Heart left ventricle (tissue), 16 donors: ENCODE measurements at regions not wholly inside any gene's neighbourhood (a gene's known extent, or its start where the extent isn't known, plus 50 kb on each side); places are given as distances from the start of the nearest gene placed in this dataset.

ENCODE experiments used
- ATAC-seq, 4 donors: fragments of 200-7000 bp; cut with Tn5 transposase; one replicate each; pipeline ENCODE4 v1.9.1; 2020 to 2022; ENCODE audit warnings: moderate library complexity in 4 of 4, mild to moderate bottlenecking in 3 of 4, moderate number of reproducible peaks in 1 of 4
- DNase-seq, 5 donors: peaks; one replicate each; pipeline ENCODE4 v3.0.0-alpha.2; 2020
- H3K27ac ChIP-seq, 12 donors: fragments of 200-600 bp; sonication (generic) in 4 of 12; one replicate each; pipeline versions ENCODE4 v1.5.0 to v1.8.0; 2016 to 2022; ENCODE audit warnings: mild to moderate bottlenecking in 2 of 12
- H3K27me3 ChIP-seq, 9 donors: fragments of 200-600 bp; sonication (generic) in 2 of 9; one replicate each; pipeline versions ENCODE4 v1.5.1 to v1.8.0; 2016 to 2022; ENCODE audit warnings: mild to moderate bottlenecking in 3 of 9
- H3K36me3 ChIP-seq, 9 donors: fragments of 200-600 bp; sonication (generic) in 2 of 9; one replicate each; pipeline versions ENCODE4 v1.5.0 to v1.8.0; 2018 to 2022; ENCODE audit warnings: mild to moderate bottlenecking in 2 of 9
- H3K4me1 ChIP-seq, 12 donors: fragments of 200-600 bp; sonication (generic) in 4 of 12; one replicate each; pipeline versions ENCODE4 v1.5.0 to v1.8.0; 2016 to 2022; ENCODE audit warnings: mild to moderate bottlenecking in 3 of 12
- H3K4me3 ChIP-seq, 12 donors: fragments of 200-600 bp; sonication (generic) in 4 of 12; one replicate each; pipeline versions ENCODE4 v1.5.0 to v1.8.0; 2017 to 2022; ENCODE audit warnings: mild to moderate bottlenecking in 9 of 12, moderate library complexity in 4 of 12
- H3K9me3 ChIP-seq, 12 donors: fragments of 200-600 bp; sonication (generic) in 4 of 12; one replicate each; pipeline versions ENCODE4 v1.5.0 to v1.8.0; 2016 to 2022; ENCODE audit warnings: mild to moderate bottlenecking in 1 of 12
- CTCF ChIP-seq, 12 donors: fragments of 200-600 bp; sonication (generic) in 4 of 12; IDR thresholded peaks; one replicate each; pipeline versions ENCODE4 v1.5.0 to v1.8.0; 2018 to 2022; ENCODE audit warnings: antibody characterized with exemption in 12 of 12, mild to moderate bottlenecking in 5 of 12
- POLR2A ChIP-seq, 2 donors: fragments of 450-650 bp; IDR thresholded peaks; one replicate each; pipeline ENCODE4 v1.6.1; 2017; ENCODE audit warnings: antibody characterized with exemption in 2 of 2, mild to moderate bottlenecking in 2 of 2, moderate library complexity in 2 of 2
- WGBS, 4 donors: extraction: QIAGEN DNeasy Blood & Tissue Kit in 2 of 4; methylation state at CpG; one replicate each; pipeline versions ENCODE4 v1.1.5 to v1.1.7; 2013 to 2018; 5-methylcytosine and 5-hydroxymethylcytosine counted together
- intact Hi-C, 10 donors: fragments of 100-400 bp; cut with DNase I; formaldehyde crosslinking; loops; one replicate each; pipeline versions ENCODE4 v1.11.1 to v1.14.2; 2022
- donor health status: ischemic (EF 13 %, LVEDD 7.1; RV severe dilation, severe dysfunction).
- donor health status: healthy with polysubstance abuse.
- donor health status: DM: no; HTN: yes; CAD: no.
- donor health status: DM: no; HTN: no; CAD: no.
- donor health status: ischemic (EF 25% LVEDD 6.9; RV normal size, moderate dysfunction).
- donor health status: ischemic (EF 25% LVEDD 5.7; RV mildly dilated, moderate dysfunction).
- donor health status: healthy.
- donor health status: DM: yes; HTN: yes; CAD: no.
- donor health status: ischemic (EF 35%, LVEDD 5.7; RV mildly dilated, moderate dysfunction).
- donor health status: nonischemic (EF 11% LVEDD 7.7; RV severe dilation, severe dysfunction).
- donor health status: DM: yes; HTN: yes; CAD: no.
- donor health status: PGD.
- donor health status: ischemic (EF 29% LVEDD 5.4; RV normal size, mild dysfunction).
- donor health status: nonischemic (EF 23%, LVEDD 6.1; RV moderate dilation, normal function).

DNA sequence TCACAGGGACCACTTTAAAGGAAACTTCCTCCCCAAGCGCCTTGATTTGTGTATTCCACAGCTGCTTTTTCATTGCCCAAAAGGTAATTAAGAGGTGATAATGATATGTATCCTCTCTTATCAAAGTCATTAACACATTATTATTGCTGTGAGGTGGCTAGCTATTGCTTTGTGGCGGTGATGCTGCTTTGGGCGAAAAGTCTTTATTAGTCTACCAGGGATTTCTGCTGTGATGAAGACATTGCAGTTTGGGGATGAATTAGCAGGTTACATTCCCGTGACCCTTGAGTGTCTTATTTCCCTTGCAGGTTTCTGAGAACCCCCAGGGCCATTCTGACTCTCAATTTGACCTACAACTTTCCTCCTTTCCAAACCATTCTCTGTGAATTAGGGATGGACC is 143.4 kb upstream of the SOX4 start:
- DNase-seq (no peak), ATAC-seq (no peak)
- Histone ChIP-seq H3K4me3 (no peak overlapping the region), H3K36me3 (no peaks in the 10 kb centered on the region), H3K27me3 (no peaks in the 10 kb centered on the region), H3K27ac (no peak overlapping the region), H3K4me1 (peaks cover 0 to 6% (median 0%) of the 10 kb centered on the region in 12 donors), H3K9me3 (no peaks in the 10 kb centered on the region)
- 91 to 97% (median 96%) methylated on average over 4 of the region's 4 CpGs for WGBS, 4 donors
- intact Hi-C loops, result no loop called here
- TF ChIP-seq CTCF (IDR thresholded peaks at IDR 0.05) (no peak), POLR2A (IDR thresholded peaks at IDR 0.05) (no peak)

GRCh38 chr6:21450628-21451027 is 142.9 kb upstream of the SOX4 start:
- no peak overlapping the region for H3K27ac ChIP-seq
- no peaks in the 10 kb centered on the region for H3K9me3 ChIP-seq
- ATAC-seq (no peak), DNase-seq (no peak)
- TF ChIP-seq POLR2A (IDR thresholded peaks at IDR 0.05), result no peak
- TF ChIP-seq CTCF (IDR thresholded peaks at IDR 0.05), result no peak
- peaks cover 0 to 11% (median 0%) of the 10 kb centered on the region in 12 donors for H3K4me1 ChIP-seq
- no peak overlapping the region for H3K4me3 ChIP-seq
- intact Hi-C loops, result no loop called here
- WGBS, 4 donors, result 74 to 83% (median 78%) methylated on average over 3 of the region's 3 CpGs
- H3K36me3 ChIP-seq, result no peaks in the 10 kb centered on the region
- H3K27me3 ChIP-seq, result no peaks in the 10 kb centered on the region

DNA sequence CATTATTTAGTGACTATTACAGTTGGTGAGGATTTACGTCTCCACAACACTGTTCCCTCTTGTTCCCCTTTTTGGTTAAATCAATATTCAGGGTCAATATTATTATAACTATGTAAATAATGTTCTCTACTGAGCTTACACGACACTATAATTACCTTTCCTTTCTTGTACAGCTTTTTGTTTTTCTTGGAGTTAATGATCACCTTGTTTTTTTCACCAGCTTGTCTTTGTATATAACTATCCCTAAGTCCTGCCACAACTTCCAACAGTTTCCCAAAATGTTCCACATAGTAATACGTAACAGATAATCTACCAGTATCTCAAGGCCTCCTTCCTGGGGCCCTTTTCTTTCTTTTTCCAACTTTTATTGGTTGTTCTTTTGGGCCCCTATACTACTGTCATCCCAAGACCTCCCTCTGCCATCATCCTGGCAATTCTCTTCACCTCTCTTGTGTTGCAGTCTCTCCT is 142.0 kb upstream of the SOX4 start:
- intact Hi-C loops, result no loop called here
- Histone ChIP-seq H3K9me3 (no peaks in the 10 kb centered on the region), H3K27me3 (no peaks in the 10 kb centered on the region), H3K4me3 (no peak overlapping the region), H3K4me1 (peaks cover 0 to 12% (median 0%) of the 10 kb centered on the region in 12 donors), H3K27ac (no peak overlapping the region), H3K36me3 (no peaks in the 10 kb centered on the region)
- no peak for TF ChIP-seq CTCF (IDR thresholded peaks at IDR 0.05)
- TF ChIP-seq POLR2A (IDR thresholded peaks at IDR 0.05), result no peak
- no peak for DNase-seq
- no peak for ATAC-seq
- WGBS, 4 donors, result 52 to 85% (median 75%) methylated on average over 3 of the region's 3 CpGs

DNA sequence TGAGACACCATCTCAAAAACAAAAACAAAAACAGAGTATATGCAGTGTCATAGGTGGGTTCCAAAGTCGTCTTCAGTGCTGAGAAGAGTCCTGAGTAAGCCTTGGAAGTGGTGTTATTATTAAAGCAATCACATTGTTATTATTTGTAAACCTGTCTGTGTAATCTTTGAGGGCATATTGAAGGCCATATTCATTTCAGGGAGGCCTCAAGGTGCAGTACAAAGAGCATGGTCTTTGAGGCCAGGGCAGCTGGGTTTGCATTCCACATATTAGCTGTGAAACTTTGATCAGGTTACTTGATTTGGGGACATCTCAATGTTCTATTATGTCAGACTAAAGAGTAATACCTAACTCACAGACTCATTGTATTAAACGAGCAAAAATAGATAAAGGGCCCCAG is 139.3 kb upstream of the SOX4 start:
- H3K4me1 ChIP-seq, result peaks cover 0 to 12% (median 0%) of the 10 kb centered on the region in 12 donors
- DNase-seq (no peak), ATAC-seq (no peak)
- WGBS, 4 donors, result 70 to 78% (median 74%) methylated on average over 2 of the region's 2 CpGs
- no peaks in the 10 kb centered on the region for H3K9me3 ChIP-seq
- H3K36me3 ChIP-seq, result no peaks in the 10 kb centered on the region
- H3K27ac ChIP-seq, result no peak overlapping the region
- no peak for TF ChIP-seq POLR2A (IDR thresholded peaks at IDR 0.05)
- no peak for TF ChIP-seq CTCF (IDR thresholded peaks at IDR 0.05)
- intact Hi-C loops, result no loop called here
- H3K27me3 ChIP-seq, result no peaks in the 10 kb centered on the region
- no peak overlapping the region for H3K4me3 ChIP-seq
